Smooth muscle cell (in vitro differentiated cells): ENCODE measurements at regions not wholly inside any gene's neighbourhood (a gene's known extent, or its start where the extent isn't known, plus 50 kb on each side); places are given as distances from the start of the nearest gene placed in this dataset.

Experiments
- DNase-seq: peaks from one replicate; lab custom pipeline; 2025; ENCODE audit not compliant: unreplicated experiment; lab: John Stamatoyannopoulos, UW
- H2AFZ ChIP-seq: fragments of 200-600 bp; sonication (generic); 2 replicates; pipeline ENCODE4 v1.6.0; 2016; ENCODE audit warnings: antibody characterized with exemption, low read depth, mild to moderate bottlenecking
- H3F3A ChIP-seq: fragments of 200-600 bp; sonication (generic); 2 replicates; pipeline ENCODE4 v1.6.0; 2017; ENCODE audit warnings: antibody characterized with exemption, low read depth
- H3K27ac ChIP-seq: fragments of 200-600 bp; sonication (generic); 2 replicates; pipeline ENCODE4 v1.5.1; 2016; ENCODE audit warnings: low read depth, mild to moderate bottlenecking
- H3K27me3 ChIP-seq: fragments of 200-600 bp; sonication (generic); 2 replicates; pipeline ENCODE4 v1.6.1; 2016; ENCODE audit warnings: low read depth, mild to moderate bottlenecking
- H3K36me3 ChIP-seq: fragments of 200-600 bp; sonication (generic); 2 replicates; pipeline ENCODE4 v1.5.1; 2016; ENCODE audit warnings: low read depth
- H3K4me1 ChIP-seq: fragments of 200-600 bp; sonication (generic); 2 replicates; pipeline ENCODE4 v1.5.1; 2016; ENCODE audit warnings: low read depth
- H3K4me2 ChIP-seq: fragments of 200-600 bp; sonication (generic); 2 replicates; pipeline ENCODE4 v1.6.0; 2016; ENCODE audit warnings: mild to moderate bottlenecking
- H3K4me3 ChIP-seq: fragments of 200-600 bp; sonication (generic); 2 replicates; pipeline ENCODE4 v1.5.1; 2016; ENCODE audit warnings: mild to moderate bottlenecking
- H3K79me2 ChIP-seq: fragments of 200-600 bp; sonication (generic); 2 replicates; pipeline ENCODE4 v1.6.0; 2016; ENCODE audit warnings: low read depth, mild to moderate bottlenecking
- H3K9ac ChIP-seq: fragments of 200-600 bp; sonication (generic); 2 replicates; pipeline ENCODE4 v1.6.0; 2016; ENCODE audit warnings: low read depth
- H3K9me3 ChIP-seq: fragments of 200-600 bp; sonication (generic); replicated peaks from 2 replicates; pipeline ENCODE4 v1.5.1; 2016; ENCODE audit warnings: low read depth
- H4K20me1 ChIP-seq: fragments of 200-600 bp; sonication (generic); 2 replicates; pipeline ENCODE4 v1.6.0; 2016; ENCODE audit warnings: low read depth
- CTCF ChIP-seq: fragments of 200-600 bp; sonication (generic); IDR thresholded peaks from 2 replicates; pipeline ENCODE4 v1.5.1; 2017; ENCODE audit warnings: borderline replicate concordance, mild to moderate bottlenecking, antibody characterized with exemption; ENCODE audit not compliant: insufficient read depth, poor library complexity, severe bottlenecking
- WGBS: methylation state at CpG from one replicate; pipeline ENCODE4 v1.1.7; 2016; ENCODE audit warnings: low lambda C conversion rate; 5-methylcytosine and 5-hydroxymethylcytosine counted together

DNA sequence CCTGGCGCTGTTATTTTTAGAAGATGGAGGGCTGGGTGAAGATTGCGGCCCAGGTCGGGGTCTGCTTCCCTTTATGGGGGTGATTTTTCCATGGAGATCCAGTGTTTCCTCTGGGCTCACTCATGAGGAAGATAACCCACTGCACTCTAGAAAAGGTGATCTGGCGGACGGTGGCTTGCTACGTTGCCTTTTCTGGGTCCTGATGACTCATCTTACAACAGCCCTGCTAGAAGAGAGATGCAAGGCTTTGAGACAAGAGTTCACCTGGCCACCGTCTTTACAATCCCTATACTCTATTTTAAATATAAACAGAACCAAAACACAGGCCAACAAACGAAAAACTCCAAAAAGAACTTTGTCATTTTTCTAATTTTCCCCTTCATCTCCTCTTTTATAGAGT, 182.1 kb upstream of the EXOC2 start:
- Histone ChIP-seq H3K36me3 (no peaks in the 10 kb centered on the region), H3K4me1 (no peaks in the 10 kb centered on the region), H3K27ac (no peak overlapping the region), H3K9ac (no peak overlapping the region), H3K9me3 (no peaks in the 10 kb centered on the region), H3F3A (no peaks in the 10 kb centered on the region), H2AFZ (no peak overlapping the region), H3K79me2 (no peaks in the 10 kb centered on the region), H3K4me2 (no peak overlapping the region), H4K20me1 (no peaks in the 10 kb centered on the region), H3K4me3 (no peak overlapping the region), H3K27me3 (no peaks in the 10 kb centered on the region)
- TF ChIP-seq CTCF = no peak
- no peak for DNase-seq
- 75% methylated on average over 8 of the region's 8 CpGs for whole genome bisulfite sequencing

DNA sequence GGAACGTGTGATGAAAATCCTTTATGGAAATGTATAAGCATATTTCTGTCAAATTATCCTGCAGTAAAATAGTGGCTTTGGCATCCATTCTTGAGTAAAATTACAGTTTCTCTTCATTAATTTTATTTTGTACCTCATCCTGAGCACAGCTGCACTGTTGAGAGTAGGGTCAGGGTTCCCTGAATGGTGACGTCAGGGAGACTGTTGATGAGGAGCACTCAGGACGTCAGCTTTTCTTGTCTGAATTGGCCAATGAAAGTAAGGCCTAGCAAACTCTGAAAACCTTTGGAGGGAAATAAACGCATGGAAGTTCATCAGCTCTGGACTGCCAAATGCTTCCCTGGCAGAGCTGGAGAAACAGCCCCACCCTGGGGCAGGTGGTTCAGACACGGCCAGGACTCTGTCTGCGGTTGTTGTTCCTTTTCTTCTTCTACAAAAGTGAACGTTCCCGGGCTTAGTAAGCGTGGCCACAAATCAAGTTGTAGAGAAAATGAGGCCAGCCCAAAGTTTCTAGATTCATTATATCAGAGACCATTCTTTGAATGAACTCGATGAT, 179.7 kb upstream of the EXOC2 start:
- H3K4me3 ChIP-seq = no peak overlapping the region
- H3K9ac ChIP-seq = no peak overlapping the region
- no peak for TF ChIP-seq CTCF
- no peaks in the 10 kb centered on the region for H3K27me3 ChIP-seq
- H3K4me1 ChIP-seq = no peaks in the 10 kb centered on the region
- no peaks in the 10 kb centered on the region for H3K36me3 ChIP-seq
- no peaks in the 10 kb centered on the region for H3F3A ChIP-seq
- no peak overlapping the region for H2AFZ ChIP-seq
- WGBS = 94% methylated on average over 10 of the region's 10 CpGs
- H4K20me1 ChIP-seq = no peaks in the 10 kb centered on the region
- H3K27ac ChIP-seq = no peak overlapping the region
- no peak for DNase-seq
- H3K79me2 ChIP-seq = no peaks in the 10 kb centered on the region
- no peaks in the 10 kb centered on the region for H3K9me3 ChIP-seq
- H3K4me2 ChIP-seq = no peak overlapping the region

DNA sequence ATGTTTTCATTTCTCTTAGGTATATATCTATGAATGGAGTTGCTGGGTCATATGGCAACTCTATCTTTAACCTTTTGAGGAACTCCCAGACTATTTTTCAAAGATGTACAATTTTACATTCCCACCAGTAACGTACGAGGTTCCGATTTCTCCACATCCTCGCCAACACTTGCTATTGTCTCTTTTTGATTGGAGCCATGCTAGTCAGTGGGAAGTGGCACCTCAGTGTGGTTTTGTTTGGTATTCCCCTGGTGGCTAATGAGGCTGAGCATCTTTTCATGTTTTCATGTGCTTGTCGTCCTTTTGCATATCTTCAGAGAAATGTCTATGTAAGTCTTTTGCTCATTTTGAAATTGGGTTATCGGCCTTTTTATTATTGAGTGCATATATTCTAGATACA, 178.6 kb upstream of the EXOC2 start:
- TF ChIP-seq CTCF = no peak
- no peak overlapping the region for H3K27ac ChIP-seq
- H3K79me2 ChIP-seq = no peaks in the 10 kb centered on the region
- H3K9ac ChIP-seq = no peak overlapping the region
- H2AFZ ChIP-seq = no peak overlapping the region
- H3K36me3 ChIP-seq = no peaks in the 10 kb centered on the region
- H4K20me1 ChIP-seq = no peaks in the 10 kb centered on the region
- DNase-seq = no peak
- H3K4me3 ChIP-seq = no peak overlapping the region
- H3K9me3 ChIP-seq = no peaks in the 10 kb centered on the region
- H3F3A ChIP-seq = no peaks in the 10 kb centered on the region
- 94% methylated on average over 6 of the region's 6 CpGs for WGBS
- H3K4me1 ChIP-seq = no peaks in the 10 kb centered on the region
- no peaks in the 10 kb centered on the region for H3K27me3 ChIP-seq
- no peak overlapping the region for H3K4me2 ChIP-seq

- H3K9ac ChIP-seq = no peak overlapping the region
- no peaks in the 10 kb centered on the region for H4K20me1 ChIP-seq
- 83% methylated on average over 5 of the region's 5 CpGs for WGBS
- no peaks in the 10 kb centered on the region for H3K27me3 ChIP-seq
- no peaks in the 10 kb centered on the region for H3F3A ChIP-seq
- no peak overlapping the region for H3K4me2 ChIP-seq
- H3K9me3 ChIP-seq = no peaks in the 10 kb centered on the region
- TF ChIP-seq CTCF = no peak
- no peak for DNase-seq
- H2AFZ ChIP-seq = no peak overlapping the region
- no peaks in the 10 kb centered on the region for H3K36me3 ChIP-seq
- no peak overlapping the region for H3K4me3 ChIP-seq
- no peak overlapping the region for H3K27ac ChIP-seq
- H3K4me1 ChIP-seq = no peaks in the 10 kb centered on the region
- no peaks in the 10 kb centered on the region for H3K79me2 ChIP-seq
These were observed 177.2 kb upstream of the EXOC2 start for GRCh38 chr6:870096-870495.
